Cardiac fibroblast (primary cell): ENCODE measurements at regions not wholly inside any gene's neighbourhood (a gene's known extent, or its start where the extent isn't known, plus 50 kb on each side); places are given as distances from the start of the nearest gene placed in this dataset.
A peak's percentile ranks its signal among the peaks of the same experiment; 100 is the strongest.

ENCODE experiments used
- DNase-seq, 2 donors: peaks; one replicate each; pipeline versions ENCODE4 v3.0.0 to v3.0.0-alpha.2; 2010; ENCODE audit warnings: low read depth in 2 of 2
- H3K4me3 ChIP-seq, 2 donors: replicated peaks in 1 of 2; 1 replicate in 1 of 2; 2 replicates in 1 of 2; pipeline ENCODE4 v1.5.1; 2011; ENCODE audit warnings: low read depth in 2 of 2, low read length in 2 of 2, mild to moderate bottlenecking in 2 of 2, moderate library complexity in 1 of 2
- TF ChIP-seq, protein P1 (sequence below): IDR thresholded peaks from one replicate; pipeline ENCODE4 v1.5.1; 2011; ENCODE audit warnings: low read depth, mild to moderate bottlenecking, low read length, inconsistent platforms

GRCh38 chr4:34039766-34040165, 2204.5 kb downstream of the ARAP2 start:
- TF ChIP-seq, protein P1, sequence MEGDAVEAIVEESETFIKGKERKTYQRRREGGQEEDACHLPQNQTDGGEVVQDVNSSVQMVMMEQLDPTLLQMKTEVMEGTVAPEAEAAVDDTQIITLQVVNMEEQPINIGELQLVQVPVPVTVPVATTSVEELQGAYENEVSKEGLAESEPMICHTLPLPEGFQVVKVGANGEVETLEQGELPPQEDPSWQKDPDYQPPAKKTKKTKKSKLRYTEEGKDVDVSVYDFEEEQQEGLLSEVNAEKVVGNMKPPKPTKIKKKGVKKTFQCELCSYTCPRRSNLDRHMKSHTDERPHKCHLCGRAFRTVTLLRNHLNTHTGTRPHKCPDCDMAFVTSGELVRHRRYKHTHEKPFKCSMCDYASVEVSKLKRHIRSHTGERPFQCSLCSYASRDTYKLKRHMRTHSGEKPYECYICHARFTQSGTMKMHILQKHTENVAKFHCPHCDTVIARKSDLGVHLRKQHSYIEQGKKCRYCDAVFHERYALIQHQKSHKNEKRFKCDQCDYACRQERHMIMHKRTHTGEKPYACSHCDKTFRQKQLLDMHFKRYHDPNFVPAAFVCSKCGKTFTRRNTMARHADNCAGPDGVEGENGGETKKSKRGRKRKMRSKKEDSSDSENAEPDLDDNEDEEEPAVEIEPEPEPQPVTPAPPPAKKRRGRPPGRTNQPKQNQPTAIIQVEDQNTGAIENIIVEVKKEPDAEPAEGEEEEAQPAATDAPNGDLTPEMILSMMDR = no peak
- H3K4me3 ChIP-seq = no peak overlapping the region
- DNase-seq = no peak

GRCh38 chr4:34043131-34043530, 2201.2 kb downstream of the ARAP2 start:
- H3K4me3 ChIP-seq = no peak overlapping the region
- TF ChIP-seq, protein P1 = no peak
- peak; percentile 8 to 29 for DNase-seq

DNA sequence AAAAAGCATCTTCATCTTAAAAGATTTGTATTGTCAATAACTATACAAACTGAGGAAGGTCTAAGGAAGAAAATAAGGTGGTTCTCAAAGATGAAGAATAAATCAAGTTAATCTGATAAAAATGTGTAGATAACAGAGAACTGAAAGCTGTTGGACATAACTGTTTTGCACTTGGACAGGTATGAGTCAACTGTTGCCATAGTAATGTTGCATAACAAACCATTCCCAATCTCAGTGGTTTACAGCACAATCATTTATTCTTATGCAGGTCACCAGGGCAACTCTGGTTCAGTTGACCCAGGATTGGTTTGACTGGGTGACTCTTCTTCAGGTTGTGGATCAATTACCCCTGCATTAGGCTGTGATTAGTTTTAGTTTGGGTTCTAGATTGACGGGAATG, 2197.7 kb downstream of the ARAP2 start:
- H3K4me3 ChIP-seq = no peak overlapping the region
- TF ChIP-seq, protein P1 = no peak

GRCh38 chr4:34047363-34047762, 2197.0 kb downstream of the ARAP2 start:
- TF ChIP-seq, protein P1 = no peak
- no peak for DNase-seq
- H3K4me3 ChIP-seq = no peak overlapping the region

More for the DNA sequence above, 2197.7 kb downstream of the ARAP2 start:
- DNase-seq = peak; percentile 62 to 83

GRCh38 chr4:34066126-34066525, 2178.2 kb downstream of the ARAP2 start:
- no peak for DNase-seq
- TF ChIP-seq, protein P1 = no peak
- no peak overlapping the region for H3K4me3 ChIP-seq

GRCh38 chr4:34091451-34091850, 2152.9 kb downstream of the ARAP2 start:
- peak; percentile 47 to 65 for DNase-seq
- TF ChIP-seq, protein P1 = no peak
- no peak overlapping the region for H3K4me3 ChIP-seq

- H3K4me3 ChIP-seq = no peak overlapping the region
- no peak for DNase-seq
- TF ChIP-seq, protein P1 = no peak
Measured at GRCh38 chr4:34094114-34094513, 2150.2 kb downstream of the ARAP2 start.
